HepG2 (cell line): ENCODE measurements at regions not wholly inside any gene's neighbourhood (a gene's known extent, or its start where the extent isn't known, plus 50 kb on each side); places are given as distances from the start of the nearest gene placed in this dataset.

Experiments
- ATAC-seq: fragments of 200-7000 bp; cut with Tn5 transposase; 3 replicates; pipeline ENCODE4 v1.9.1; 2020; ENCODE audit warnings: mild to moderate bottlenecking, moderate library complexity
- BruUV-seq: library from RNA; stranded (reverse); fragments of 400-500 nt; replicated peaks from 2 replicates; lab custom pipeline; 2021; lab: Mats Ljungman, UMichigan
- CTCF ChIA-PET: fragments of 300-600 bp; formaldehyde crosslinking; extraction: SDS; loops from one replicate; lab custom pipeline; 2021; ENCODE audit warnings: low total read pairs, inconsistent platforms, low intra/inter-chr PET ratio; lab: Yijun Ruan, JAX
- POLR2A ChIA-PET: fragments of 350-600 bp; sonication (Branson Sonifier 250); formaldehyde crosslinking; loops from one replicate; lab custom pipeline; 2020; ENCODE audit warnings: antibody characterized with exemption, inconsistent platforms; lab: Yijun Ruan, JAX
- DNase-seq: peaks from one replicate; pipeline ENCODE4 v3.0.0-alpha.2; 2015; ENCODE audit warnings: low spot score
- FAIRE-seq: peaks from 3 replicates; lab custom pipeline; 2011; peaks lifted over from hg19 to GRCh38; lab: Jason Lieb, UNC
- H2AFZ ChIP-seq: one replicate; pipeline ENCODE4 v1.6.1; 2011; ENCODE audit warnings: low read length, inconsistent platforms
- H3K27ac ChIP-seq: fragments of 300-600 bp; 3 replicates; pipeline ENCODE4 v1.8.0; 2011; ENCODE audit warnings: mixed run types, mild to moderate bottlenecking, mixed read lengths, low read length, inconsistent platforms; ENCODE audit not compliant: insufficient read depth; ENCODE audit errors: extremely low read length
- H3K27me3 ChIP-seq, 2 experiments: fragments of 200-600 bp in 1 of 2; 2 replicates in 1 of 2; 3 replicates in 1 of 2; pipeline versions ENCODE4 v1.6.0 to v1.8.0; 2011; ENCODE audit warnings: low read length in 2 of 2, mild to moderate bottlenecking in 2 of 2, moderate library complexity in 2 of 2, inconsistent platforms in 1 of 2; ENCODE audit not compliant: insufficient read depth in 2 of 2, control insufficient read depth in 1 of 2
- H3K36me3 ChIP-seq, 2 experiments: fragments of 200-600 bp in 1 of 2; replicated peaks in 1 of 2; 2 replicates in 1 of 2; 3 replicates in 1 of 2; pipeline versions ENCODE4 v1.5.1 to v1.8.0; 2011; ENCODE audit warnings: low read length in 2 of 2, inconsistent platforms in 1 of 2; ENCODE audit not compliant: insufficient read depth in 2 of 2, control insufficient read depth in 1 of 2
- H3K4me1 ChIP-seq: 2 replicates; pipeline ENCODE4 v1.5.1; 2012; ENCODE audit warnings: low read length, inconsistent platforms; ENCODE audit not compliant: insufficient read depth
- H3K4me2 ChIP-seq: 2 replicates; pipeline ENCODE4 v1.6.0; 2011; ENCODE audit warnings: low read depth, low read length, inconsistent platforms
- H3K4me3 ChIP-seq, 3 experiments: fragments of 200-600 bp in 1 of 3; sonication (generic), shearing (Covaris generic) in 1 of 3; replicated peaks in 1 of 3; 2 replicates each; pipeline ENCODE4 v1.5.1; 2011 to 2016; ENCODE audit warnings: low read length in 3 of 3, inconsistent platforms in 2 of 3, low read depth in 2 of 3, mild to moderate bottlenecking in 2 of 3, control low read depth in 1 of 3, mixed read lengths in 1 of 3; ENCODE audit not compliant: insufficient read depth in 1 of 3
- H3K79me2 ChIP-seq: one replicate; pipeline ENCODE4 v1.6.1; 2011; ENCODE audit warnings: low read length, inconsistent platforms; ENCODE audit not compliant: insufficient read depth
- H3K9ac ChIP-seq: 2 replicates; pipeline ENCODE4 v1.6.0; 2011; ENCODE audit warnings: mild to moderate bottlenecking, low read depth, low read length, inconsistent platforms; ENCODE audit not compliant: insufficient read depth
- H3K9me3 ChIP-seq: 2 replicates; pipeline ENCODE4 v1.5.1; 2012; ENCODE audit warnings: mild to moderate bottlenecking, low read length
- H4K20me1 ChIP-seq: 2 replicates; pipeline ENCODE4 v1.6.0; 2011; ENCODE audit warnings: inconsistent platforms, mild to moderate bottlenecking, low read length, moderate library complexity; ENCODE audit not compliant: insufficient read depth
- CENPT ChIP-seq: sonication (generic); formaldehyde crosslinking; IDR thresholded peaks from 2 replicates; pipeline ENCODE4 v1.8.0; 2022; ENCODE audit warnings: low read depth, mild to moderate bottlenecking, moderate library complexity, missing genetic modification reagents
- EHMT2 ChIP-seq: fragments of 200-600 bp; sonication (generic); IDR thresholded peaks from 2 replicates; pipeline ENCODE4 v1.7.0; 2017; ENCODE audit warnings: antibody characterized with exemption, low read depth, low read length, borderline replicate concordance
- FOSL1 ChIP-seq: sonication (generic); formaldehyde crosslinking; IDR thresholded peaks from 2 replicates; pipeline ENCODE4 v1.9.0; 2021; ENCODE audit warnings: missing genetic modification reagents, borderline replicate concordance
- GFI1 ChIP-seq: sonication (generic); formaldehyde crosslinking; IDR thresholded peaks from 2 replicates; pipeline ENCODE4 v1.5.0; 2020; ENCODE audit warnings: missing genetic modification reagents, mild to moderate bottlenecking, borderline replicate concordance
- PHF20 ChIP-seq: sonication (generic); formaldehyde crosslinking; IDR thresholded peaks from 2 replicates; pipeline ENCODE4 v1.5.0; 2020; ENCODE audit warnings: mild to moderate bottlenecking, missing genetic modification reagents
- ZFP36L1 ChIP-seq: sonication (generic); formaldehyde crosslinking; IDR thresholded peaks from 2 replicates; pipeline ENCODE4 v1.8.0; 2022; ENCODE audit warnings: mild to moderate bottlenecking, missing genetic modification reagents, moderate library complexity
- ZNF335 ChIP-seq: sonication (generic); formaldehyde crosslinking; IDR thresholded peaks from 2 replicates; pipeline ENCODE4 v1.4.0; 2020; ENCODE audit warnings: missing genetic modification reagents
- ZNF33B ChIP-seq: sonication (generic); formaldehyde crosslinking; IDR thresholded peaks from 2 replicates; pipeline ENCODE4 v1.5.1; 2020; ENCODE audit warnings: mild to moderate bottlenecking, missing genetic modification reagents
- WGBS: methylation state at CpG from one replicate; pipeline ENCODE4 v1.1.6; 2017; ENCODE audit warnings: low lambda C conversion rate; 5-methylcytosine and 5-hydroxymethylcytosine counted together
- in situ Hi-C: cut with HindIII; loops from 2 replicates; pipeline ENCODE4 v1.10.0; 2017; ENCODE audit warnings: low pct_unique_long_range_greater_than_20kb; ENCODE audit not compliant: extremely low pct_ligation_motif_present
- intact Hi-C: fragments of 100-400 bp; cut with micrococcal nuclease; formaldehyde crosslinking; loops from one replicate; pipeline ENCODE4 v1.10.0; 2022; ENCODE audit not compliant: unreplicated experiment
- TF ChIP-seq, protein P1 (sequence below): sonication (generic); formaldehyde crosslinking; IDR thresholded peaks from 2 replicates; pipeline ENCODE4 v1.4.0; 2020; ENCODE audit warnings: missing genetic modification reagents

DNA sequence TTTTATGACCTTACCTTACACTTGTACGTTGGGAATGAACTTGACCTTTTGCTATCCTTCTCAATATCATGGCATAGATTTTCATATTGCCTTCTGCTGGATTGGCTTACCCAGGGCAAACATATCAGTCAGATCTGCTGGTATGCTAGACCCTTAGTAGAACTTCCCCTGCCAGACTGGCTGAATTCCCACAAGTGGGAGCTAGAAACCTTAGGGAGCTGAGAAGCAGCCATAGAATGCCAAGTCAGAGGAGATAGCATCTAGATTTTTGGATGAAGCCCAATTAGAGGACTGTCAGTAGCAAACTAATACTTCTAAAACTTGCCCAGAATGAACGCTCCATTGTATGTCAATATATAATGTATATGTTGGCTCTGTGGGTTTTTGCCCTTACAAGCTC lies 385.0 kb downstream of the NXPH1 start:
- peaks cover 94% of the 10 kb centered on the region for H3K9me3 ChIP-seq
- H3K4me2 ChIP-seq, result no peak overlapping the region
- H3K79me2 ChIP-seq, result no peaks in the 10 kb centered on the region
- ATAC-seq, result no peak
- no peak for FAIRE-seq
- no peak overlapping the region for H3K4me3 ChIP-seq
- no TSS peak for BruUV-seq
- H3K27ac ChIP-seq, result no peak overlapping the region
- no peaks in the 10 kb centered on the region for H3K4me1 ChIP-seq
- no peaks in the 10 kb centered on the region for H4K20me1 ChIP-seq
- intact Hi-C loops, result no loop called here
- in situ Hi-C loops, result no loop called here
- TF ChIP-seq ZFP36L1 (no peak), ZNF335 (no peak)
- TF ChIP-seq, protein P1, sequence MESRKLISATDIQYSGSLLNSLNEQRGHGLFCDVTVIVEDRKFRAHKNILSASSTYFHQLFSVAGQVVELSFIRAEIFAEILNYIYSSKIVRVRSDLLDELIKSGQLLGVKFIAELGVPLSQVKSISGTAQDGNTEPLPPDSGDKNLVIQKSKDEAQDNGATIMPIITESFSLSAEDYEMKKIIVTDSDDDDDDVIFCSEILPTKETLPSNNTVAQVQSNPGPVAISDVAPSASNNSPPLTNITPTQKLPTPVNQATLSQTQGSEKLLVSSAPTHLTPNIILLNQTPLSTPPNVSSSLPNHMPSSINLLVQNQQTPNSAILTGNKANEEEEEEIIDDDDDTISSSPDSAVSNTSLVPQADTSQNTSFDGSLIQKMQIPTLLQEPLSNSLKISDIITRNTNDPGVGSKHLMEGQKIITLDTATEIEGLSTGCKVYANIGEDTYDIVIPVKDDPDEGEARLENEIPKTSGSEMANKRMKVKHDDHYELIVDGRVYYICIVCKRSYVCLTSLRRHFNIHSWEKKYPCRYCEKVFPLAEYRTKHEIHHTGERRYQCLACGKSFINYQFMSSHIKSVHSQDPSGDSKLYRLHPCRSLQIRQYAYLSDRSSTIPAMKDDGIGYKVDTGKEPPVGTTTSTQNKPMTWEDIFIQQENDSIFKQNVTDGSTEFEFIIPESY (CRISPR knock-in tag), result no peak
- DNase-seq, result no peak
- ChIA-PET CTCF (no interaction called here), POLR2A (no interaction called here)
- no peak overlapping the region for H2AFZ ChIP-seq
- no peak overlapping the region for H3K9ac ChIP-seq
- H3K27me3 ChIP-seq, result no peaks in the 10 kb centered on the region
- no peaks in the 10 kb centered on the region for H3K36me3 ChIP-seq
- 2% methylated on average over 2 of the region's 2 CpGs for WGBS

DNA sequence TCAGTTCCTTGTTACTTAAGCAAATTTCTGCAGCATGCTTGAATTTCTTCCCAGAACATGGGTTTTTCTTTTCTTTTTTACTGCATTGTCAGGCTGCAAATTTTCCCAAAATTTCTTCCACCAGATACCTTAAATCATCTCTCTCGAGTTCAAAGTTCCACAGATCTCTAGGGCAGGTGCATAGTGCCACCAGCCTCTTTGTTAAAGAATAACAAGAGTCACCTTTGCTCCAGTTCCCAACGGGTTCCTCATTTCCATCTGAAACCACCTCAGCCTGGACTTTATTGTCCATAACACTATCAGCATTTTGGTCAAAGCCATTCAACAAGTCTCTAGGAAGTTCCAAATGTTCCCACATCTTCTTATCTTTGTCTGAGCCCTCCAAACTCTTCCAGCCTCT lies 389.2 kb downstream of the NXPH1 start:
- Histone ChIP-seq H3K4me3 (no peak overlapping the region), H3K36me3 (no peaks in the 10 kb centered on the region), H3K27ac (no peak overlapping the region), H3K4me1 (no peaks in the 10 kb centered on the region)
- 0% methylated on average over 2 of the region's 2 CpGs for WGBS
- intact Hi-C loops, result no loop called here
- POLR2A ChIA-PET, result no interaction called here
- ATAC-seq (no peak), DNase-seq (no peak)
- TF ChIP-seq FOSL1 (CRISPR knock-in tag) (no peak), PHF20 (CRISPR knock-in tag) (no peak), CENPT (CRISPR knock-in tag) (no peak), ZNF33B (CRISPR knock-in tag) (no peak), GFI1 (no peak), EHMT2 (no peak)
- TF ChIP-seq, all 625 proteins: peak for 0
- Histone ChIP-seq H4K20me1 (no peaks in the 10 kb centered on the region), H2AFZ (no peak overlapping the region), H3K27me3 (no peaks in the 10 kb centered on the region), H3K79me2 (no peaks in the 10 kb centered on the region), H3K9me3 (peaks cover 83% of the 10 kb centered on the region), H3K4me2 (no peak overlapping the region), H3K9ac (no peak overlapping the region)
- CTCF ChIA-PET, result no interaction called here
- BruUV-seq, result no TSS peak
- in situ Hi-C loops, result no loop called here
- FAIRE-seq, result no peak
